Hepatocyte (in vitro differentiated cells): ENCODE measurements at regions not wholly inside any gene's neighbourhood (a gene's known extent, or its start where the extent isn't known, plus 50 kb on each side); places are given as distances from the start of the nearest gene placed in this dataset.

ENCODE experiments used
- DNase-seq: peaks from one replicate; pipeline ENCODE4 v3.0.0-alpha.2; 2016; ENCODE audit warnings: low spot score
- H2AFZ ChIP-seq: fragments of 200-600 bp; sonication (generic); 2 replicates; pipeline ENCODE4 v1.6.0; 2016; ENCODE audit warnings: antibody characterized with exemption, mild to moderate bottlenecking
- H3K27ac ChIP-seq: fragments of 200-600 bp; sonication (generic); 2 replicates; pipeline ENCODE4 v1.5.1; 2016; ENCODE audit warnings: mild to moderate bottlenecking
- H3K27me3 ChIP-seq: fragments of 200-600 bp; sonication (generic); 2 replicates; pipeline ENCODE4 v1.6.1; 2016
- H3K36me3 ChIP-seq: fragments of 200-600 bp; sonication (generic); replicated peaks from 2 replicates; pipeline ENCODE4 v1.5.1; 2016; ENCODE audit warnings: low read depth; ENCODE audit not compliant: insufficient read depth
- H3K4me1 ChIP-seq: fragments of 200-600 bp; sonication (generic); 2 replicates; pipeline ENCODE4 v1.5.1; 2016; ENCODE audit warnings: mild to moderate bottlenecking, moderate library complexity; ENCODE audit not compliant: insufficient read depth
- H3K4me2 ChIP-seq: fragments of 200-600 bp; sonication (generic); 2 replicates; pipeline ENCODE4 v1.6.0; 2016
- H3K4me3 ChIP-seq: fragments of 200-600 bp; sonication (generic); 2 replicates; pipeline ENCODE4 v1.5.1; 2016; ENCODE audit warnings: mild to moderate bottlenecking
- H3K79me2 ChIP-seq: fragments of 200-600 bp; sonication (generic); 2 replicates; pipeline ENCODE4 v1.6.0; 2017; ENCODE audit warnings: mild to moderate bottlenecking
- H3K9me2 ChIP-seq: fragments of 200-600 bp; sonication (generic); replicated peaks from 2 replicates; pipeline ENCODE4 v1.6.0; 2017; ENCODE audit warnings: mild to moderate bottlenecking; ENCODE audit not compliant: insufficient read depth
- H3K9me3 ChIP-seq: fragments of 200-600 bp; sonication (generic); 2 replicates; pipeline ENCODE4 v1.5.1; 2016; ENCODE audit warnings: low read depth, mild to moderate bottlenecking
- H4K20me1 ChIP-seq: fragments of 200-600 bp; sonication (generic); 2 replicates; pipeline ENCODE4 v1.6.0; 2016; ENCODE audit warnings: mild to moderate bottlenecking; ENCODE audit not compliant: insufficient read depth, poor library complexity, severe bottlenecking
- CTCF ChIP-seq: fragments of 200-600 bp; sonication (generic); IDR thresholded peaks from 2 replicates; pipeline ENCODE4 v1.5.1; 2016; ENCODE audit warnings: antibody characterized with exemption, mild to moderate bottlenecking; ENCODE audit not compliant: poor library complexity
- EZH2 ChIP-seq: fragments of 200-600 bp; sonication (generic); IDR thresholded peaks from 2 replicates; pipeline ENCODE4 v1.6.1; 2016; ENCODE audit warnings: antibody characterized with exemption, mild to moderate bottlenecking, borderline replicate concordance
- EZH2phosphoT487 ChIP-seq: fragments of 200-600 bp; sonication (generic); IDR thresholded peaks from one replicate; pipeline ENCODE4 v1.6.1; 2018; ENCODE audit warnings: antibody characterized with exemption, mild to moderate bottlenecking, low read depth, moderate library complexity; ENCODE audit not compliant: unreplicated experiment, severe bottlenecking
- WGBS: methylation state at CpG from one replicate; pipeline ENCODE4 v1.1.6; 2016; ENCODE audit warnings: low lambda C conversion rate; ENCODE audit errors: missing lambda C conversion rate; 5-methylcytosine and 5-hydroxymethylcytosine counted together

- H2AFZ ChIP-seq = no peak overlapping the region
- no peaks in the 10 kb centered on the region for H3K79me2 ChIP-seq
- H4K20me1 ChIP-seq = no peaks in the 10 kb centered on the region
- no peaks in the 10 kb centered on the region for H3K9me2 ChIP-seq
- no peak overlapping the region for H3K27ac ChIP-seq
- TF ChIP-seq EZH2 (no peak), EZH2phosphoT487 (no peak), CTCF (no peak)
- no peak for DNase-seq
- H3K4me2 ChIP-seq = no peak overlapping the region
- H3K27me3 ChIP-seq = no peaks in the 10 kb centered on the region
- H3K4me1 ChIP-seq = no peaks in the 10 kb centered on the region
- no peaks in the 10 kb centered on the region for H3K9me3 ChIP-seq
- H3K36me3 ChIP-seq = no peaks in the 10 kb centered on the region
- 70% methylated on average over 5 of the region's 5 CpGs for WGBS
- no peak overlapping the region for H3K4me3 ChIP-seq
Measured at GRCh38 chr17:74001145-74001544, 202.3 kb upstream of the RPL38 start.

- DNase-seq = no peak
- WGBS = 93% methylated on average over 5 of the region's 5 CpGs
- H3K79me2 ChIP-seq = no peaks in the 10 kb centered on the region
- no peaks in the 10 kb centered on the region for H3K9me3 ChIP-seq
- H3K4me3 ChIP-seq = no peak overlapping the region
- H3K4me2 ChIP-seq = no peak overlapping the region
- H3K36me3 ChIP-seq = no peaks in the 10 kb centered on the region
- H4K20me1 ChIP-seq = no peaks in the 10 kb centered on the region
- no peaks in the 10 kb centered on the region for H3K4me1 ChIP-seq
- no peaks in the 10 kb centered on the region for H3K9me2 ChIP-seq
- no peak for TF ChIP-seq EZH2
- no peak for TF ChIP-seq EZH2phosphoT487
- TF ChIP-seq CTCF = no peak
- H3K27me3 ChIP-seq = no peaks in the 10 kb centered on the region
- H3K27ac ChIP-seq = no peak overlapping the region
- H2AFZ ChIP-seq = no peak overlapping the region
Measured at GRCh38 chr17:74002241-74002640, 201.2 kb upstream of the RPL38 start.

GRCh38 chr17:74004056-74004455 is 199.4 kb upstream of the RPL38 start:
- Histone ChIP-seq H4K20me1 (no peaks in the 10 kb centered on the region), H3K79me2 (no peaks in the 10 kb centered on the region), H3K27me3 (no peaks in the 10 kb centered on the region), H3K9me2 (no peaks in the 10 kb centered on the region), H3K9me3 (no peaks in the 10 kb centered on the region), H3K4me1 (no peaks in the 10 kb centered on the region), H2AFZ (no peak overlapping the region), H3K36me3 (no peaks in the 10 kb centered on the region), H3K4me2 (no peak overlapping the region), H3K4me3 (no peak overlapping the region), H3K27ac (no peak overlapping the region)
- DNase-seq = no peak
- 86% methylated on average over 7 of the region's 7 CpGs for WGBS
- TF ChIP-seq EZH2 (no peak), CTCF (no peak), EZH2phosphoT487 (no peak)

GRCh38 chr17:74005790-74006189 is 197.7 kb upstream of the RPL38 start:
- no peaks in the 10 kb centered on the region for H3K9me3 ChIP-seq
- H3K27ac ChIP-seq = no peak overlapping the region
- H3K27me3 ChIP-seq = no peaks in the 10 kb centered on the region
- no peaks in the 10 kb centered on the region for H3K36me3 ChIP-seq
- no peak overlapping the region for H3K4me2 ChIP-seq
- H3K4me3 ChIP-seq = no peak overlapping the region
- H3K79me2 ChIP-seq = no peaks in the 10 kb centered on the region
- no peaks in the 10 kb centered on the region for H3K9me2 ChIP-seq
- TF ChIP-seq EZH2phosphoT487 (no peak), CTCF (no peak), EZH2 (no peak)
- 77% methylated on average over 9 of the region's 9 CpGs for WGBS
- no peak overlapping the region for H2AFZ ChIP-seq
- no peak for DNase-seq
- H4K20me1 ChIP-seq = no peaks in the 10 kb centered on the region
- no peaks in the 10 kb centered on the region for H3K4me1 ChIP-seq
